HG03039 (cell line): ENCODE measurements at regions not wholly inside any gene's neighbourhood (a gene's known extent, or its start where the extent isn't known, plus 50 kb on each side); places are given as distances from the start of the nearest gene placed in this dataset.
"Not testable (repeated sequence)": the region's sequence is repeated elsewhere in the genome, so short reads cannot be mapped to it uniquely, and the experiment has no call there.

Experiments used
- ATAC-seq: cut with Tn5 transposase; IDR thresholded peaks from one replicate; pipeline ENCODE4 v1.9.1; 2021; ENCODE audit warnings: mild to moderate bottlenecking, moderate library complexity; ENCODE audit not compliant: unreplicated experiment

GRCh38 chr14:89060191-89060590 is 235.7 kb downstream of the TTC8 start:
- no peak for ATAC-seq

GRCh38 chr14:89061696-89062095 is 237.2 kb downstream of the TTC8 start:
- no peak for ATAC-seq

GRCh38 chr14:89065879-89066278 is 241.4 kb downstream of the TTC8 start:
- ATAC-seq, result no peak

- no peak for ATAC-seq
These were observed 243.0 kb downstream of the TTC8 start for GRCh38 chr14:89067293-89067972.

GRCh38 chr14:89078021-89078795 is 253.8 kb downstream of the TTC8 start:
- ATAC-seq, result no peak

- no peak for ATAC-seq
These were observed 260.8 kb downstream of the TTC8 start for GRCh38 chr14:89085231-89085731.

DNA sequence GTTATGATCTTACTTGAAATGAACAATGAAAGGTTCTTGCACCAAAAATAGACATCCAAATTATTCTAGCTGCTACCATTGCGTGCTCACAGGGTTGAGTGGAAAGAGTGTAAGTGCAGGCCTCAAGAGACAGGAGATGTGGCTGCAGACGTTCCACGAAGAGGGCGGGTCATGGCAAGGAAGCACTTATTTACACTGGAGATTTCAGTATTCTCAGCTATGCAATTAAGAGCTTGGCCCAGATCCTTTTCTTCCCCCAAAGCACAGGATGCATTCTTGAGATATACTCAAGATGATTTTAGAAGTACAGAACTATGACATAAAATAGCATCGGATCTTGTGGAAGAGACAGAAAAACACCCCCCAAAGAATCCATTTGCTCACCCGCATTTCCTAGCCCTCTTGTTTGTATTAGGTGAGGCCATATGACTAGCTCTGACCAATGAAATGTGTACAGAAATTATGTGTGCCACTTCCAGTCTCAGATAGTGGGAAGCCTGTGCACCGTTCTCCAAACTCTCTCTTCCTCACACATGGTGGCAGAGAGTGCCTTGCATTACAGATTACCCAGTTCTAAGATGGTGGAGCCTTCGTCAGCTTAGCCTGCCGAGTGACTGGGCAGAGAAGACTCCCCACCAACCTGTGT is 261.4 kb downstream of the TTC8 start:
- ATAC-seq, result no peak

GRCh38 chr14:89088530-89088929 is 264.1 kb downstream of the TTC8 start:
- no peak for ATAC-seq

GRCh38 chr14:89089330-89089729 is 264.9 kb downstream of the TTC8 start:
- ATAC-seq, result no peak

DNA sequence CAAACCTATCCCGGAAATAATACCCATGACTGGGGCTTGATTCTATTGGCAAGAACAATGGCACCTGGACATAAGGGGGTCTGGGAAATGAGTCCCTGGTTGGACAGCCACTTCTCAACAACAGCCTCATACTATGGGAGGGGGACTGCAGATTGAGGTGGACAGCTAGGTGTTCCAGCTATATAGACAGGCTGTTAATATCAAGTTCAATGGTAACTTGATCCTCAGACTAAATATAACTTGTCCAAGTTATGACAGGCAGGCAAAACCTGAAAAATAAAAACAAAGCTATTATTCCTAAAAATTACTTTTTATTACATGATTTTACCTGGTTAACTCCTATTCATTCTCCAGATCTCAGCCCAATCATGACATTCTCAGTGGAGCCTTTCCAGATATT is 267.3 kb downstream of the TTC8 start:
- ATAC-seq, result no peak

DNA sequence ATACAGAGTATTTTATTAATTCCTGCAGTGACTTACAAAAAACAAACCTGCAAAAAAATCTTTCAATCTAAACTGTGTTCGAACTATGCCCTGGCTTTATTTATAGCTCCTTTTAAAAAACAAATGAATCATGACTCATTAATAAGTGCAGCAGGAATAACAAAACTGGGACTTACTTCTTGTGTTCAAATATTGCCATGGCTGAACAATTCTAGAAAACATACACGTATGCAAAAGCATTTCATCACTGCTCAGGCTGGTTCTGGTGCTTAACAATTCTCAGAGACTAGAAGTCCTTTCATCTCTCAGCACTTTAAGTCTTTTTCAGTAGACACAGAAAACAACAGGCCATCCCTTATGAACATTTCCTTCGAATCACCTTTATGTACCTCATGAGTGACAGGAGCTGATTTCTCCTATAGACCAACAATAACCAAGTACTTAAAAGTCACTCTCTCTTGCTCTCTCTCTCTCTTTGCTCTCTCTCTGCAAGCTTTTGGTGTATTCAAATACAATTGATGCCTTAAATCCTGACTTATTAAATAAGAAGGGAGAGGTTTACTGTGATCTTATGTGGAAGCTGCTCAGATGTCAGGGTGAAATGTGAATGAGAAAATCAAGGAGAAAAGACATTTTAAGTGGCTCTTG is 268.8 kb downstream of the TTC8 start:
- no peak for ATAC-seq

DNA sequence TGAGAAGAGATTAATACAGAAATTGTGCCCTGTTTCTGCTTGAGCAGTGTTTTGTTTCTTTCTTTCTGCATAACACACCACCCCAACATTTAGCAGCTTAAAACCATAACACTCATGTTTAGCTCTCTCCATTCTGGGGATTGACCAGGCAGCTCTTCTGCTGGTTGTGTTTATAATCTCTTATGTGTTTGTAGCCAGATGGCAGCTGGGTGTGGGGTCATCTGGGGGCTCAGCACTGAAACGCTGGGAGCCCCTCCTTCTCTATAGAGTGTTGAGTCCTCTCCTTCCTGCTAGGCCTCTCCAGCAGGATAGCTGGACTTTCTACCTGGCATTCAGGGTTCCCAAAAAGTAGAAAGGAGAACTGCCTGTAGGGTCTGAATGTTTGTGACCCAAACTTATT is 270.6 kb downstream of the TTC8 start:
- no peak for ATAC-seq

DNA sequence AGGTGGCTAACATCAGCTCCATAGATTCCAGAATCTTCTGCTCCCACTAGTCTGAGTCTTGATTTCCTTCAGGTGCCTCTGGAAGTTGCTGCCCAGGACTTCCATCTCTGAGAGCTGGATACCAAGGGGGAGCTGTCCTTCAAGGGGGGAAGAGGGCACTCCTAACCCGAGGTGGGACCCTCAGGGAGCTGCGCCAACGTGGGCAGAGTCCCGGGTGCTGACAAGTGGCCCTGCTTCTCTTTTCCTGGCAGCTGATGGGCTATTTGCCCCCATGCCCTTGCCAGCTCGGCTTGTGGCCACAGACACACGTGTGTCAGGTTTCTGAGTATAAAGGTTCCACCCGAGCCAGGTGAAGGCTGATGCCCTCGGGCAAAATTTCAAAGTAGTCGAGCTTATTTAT is 272.5 kb downstream of the TTC8 start:
- ATAC-seq, result no peak

GRCh38 chr14:89098254-89098653 is 273.8 kb downstream of the TTC8 start:
- no peak for ATAC-seq

DNA sequence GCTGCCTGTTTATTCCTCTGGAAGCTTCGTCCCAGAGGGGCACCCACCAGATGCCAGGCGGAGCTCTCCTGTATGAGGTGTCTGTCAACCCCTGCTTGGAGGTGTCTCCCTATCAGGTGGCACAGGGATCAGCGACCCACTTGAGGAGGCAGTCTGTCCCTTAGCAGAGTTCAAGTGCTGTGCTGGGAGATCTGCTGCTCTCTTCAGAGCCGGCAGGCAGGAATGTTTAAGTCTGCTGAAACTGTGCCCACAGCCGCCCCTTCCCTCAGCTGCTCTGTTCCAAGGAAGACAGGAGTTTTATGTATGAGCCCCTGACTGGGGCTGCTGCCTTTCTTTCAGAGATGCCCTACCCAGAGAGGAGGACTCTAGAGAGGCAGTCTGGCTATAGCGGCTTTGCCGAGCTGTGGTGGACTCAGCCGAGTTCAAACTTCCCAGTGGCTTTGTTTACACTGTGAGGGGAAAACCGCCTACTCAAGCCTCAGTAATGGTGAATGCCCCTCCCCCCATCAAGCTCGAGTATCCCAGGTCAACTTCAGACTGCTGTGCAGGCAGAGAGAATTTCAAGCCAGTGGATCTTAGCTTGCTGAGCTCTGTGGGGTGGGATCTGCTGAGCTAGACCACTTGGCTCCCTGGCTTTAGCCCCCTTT is 279.8 kb downstream of the TTC8 start:
- not testable (repeated sequence) for ATAC-seq

- ATAC-seq, result not testable (repeated sequence)
These were observed 280.4 kb downstream of the TTC8 start for GRCh38 chr14:89104861-89105260.
